DOHH2 (cell line): ENCODE measurements at regions not wholly inside any gene's neighbourhood (a gene's known extent, or its start where the extent isn't known, plus 50 kb on each side); places are given as distances from the start of the nearest gene placed in this dataset.

Source experiments
- EZH2phosphoT487 ChIP-seq: fragments of 200-600 bp; sonication (generic); IDR thresholded peaks from 2 replicates; pipeline ENCODE4 v1.6.1; 2017; ENCODE audit warnings: borderline replicate concordance, mild to moderate bottlenecking, antibody characterized with exemption, low read length, moderate library complexity, mixed read lengths
- TF ChIP-seq, protein P1 (sequence below): fragments of 200-600 bp; sonication (generic); IDR thresholded peaks from one replicate; pipeline ENCODE4 v1.5.1; 2014; ENCODE audit warnings: antibody characterized with exemption, mild to moderate bottlenecking, low read depth, low read length; ENCODE audit not compliant: poor library complexity, severe bottlenecking

DNA sequence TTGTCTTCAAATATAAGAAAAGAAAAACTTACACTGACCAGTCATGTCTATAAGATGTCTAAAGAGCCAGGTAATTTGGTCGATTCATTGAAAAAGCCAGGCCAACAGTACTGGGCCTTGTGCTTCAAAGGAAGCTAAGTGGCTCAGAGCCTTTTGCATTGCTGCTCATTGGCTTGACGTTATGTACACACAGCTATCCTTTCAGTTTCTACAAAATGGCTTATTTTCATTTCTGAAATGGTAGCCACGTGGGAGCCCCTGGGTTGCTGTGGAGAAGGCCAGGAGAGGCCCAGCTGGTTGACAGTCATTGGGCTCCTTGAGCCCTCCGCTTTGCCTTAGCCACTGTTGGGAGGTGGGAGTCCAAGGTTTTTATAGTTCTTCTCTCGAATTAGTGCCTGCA lies 199.1 kb upstream of the CXorf66 start:
- no peak for TF ChIP-seq EZH2phosphoT487
- TF ChIP-seq, protein P1, sequence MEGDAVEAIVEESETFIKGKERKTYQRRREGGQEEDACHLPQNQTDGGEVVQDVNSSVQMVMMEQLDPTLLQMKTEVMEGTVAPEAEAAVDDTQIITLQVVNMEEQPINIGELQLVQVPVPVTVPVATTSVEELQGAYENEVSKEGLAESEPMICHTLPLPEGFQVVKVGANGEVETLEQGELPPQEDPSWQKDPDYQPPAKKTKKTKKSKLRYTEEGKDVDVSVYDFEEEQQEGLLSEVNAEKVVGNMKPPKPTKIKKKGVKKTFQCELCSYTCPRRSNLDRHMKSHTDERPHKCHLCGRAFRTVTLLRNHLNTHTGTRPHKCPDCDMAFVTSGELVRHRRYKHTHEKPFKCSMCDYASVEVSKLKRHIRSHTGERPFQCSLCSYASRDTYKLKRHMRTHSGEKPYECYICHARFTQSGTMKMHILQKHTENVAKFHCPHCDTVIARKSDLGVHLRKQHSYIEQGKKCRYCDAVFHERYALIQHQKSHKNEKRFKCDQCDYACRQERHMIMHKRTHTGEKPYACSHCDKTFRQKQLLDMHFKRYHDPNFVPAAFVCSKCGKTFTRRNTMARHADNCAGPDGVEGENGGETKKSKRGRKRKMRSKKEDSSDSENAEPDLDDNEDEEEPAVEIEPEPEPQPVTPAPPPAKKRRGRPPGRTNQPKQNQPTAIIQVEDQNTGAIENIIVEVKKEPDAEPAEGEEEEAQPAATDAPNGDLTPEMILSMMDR: no peak
